HCT116 (cell line): ENCODE measurements at regions not wholly inside any gene's neighbourhood (a gene's known extent, or its start where the extent isn't known, plus 50 kb on each side); places are given as distances from the start of the nearest gene placed in this dataset.

Experiments used
- ATAC-seq: fragments of 200-7000 bp; cut with Tn5 transposase; 2 replicates; pipeline ENCODE4 v1.9.1; 2020; ENCODE audit warnings: mild to moderate bottlenecking, moderate library complexity
- BruUV-seq: library from RNA; stranded (reverse); fragments of 400-500 nt; replicated peaks from 2 replicates; lab custom pipeline; 2021; lab: Mats Ljungman, UMichigan
- CTCF ChIA-PET: fragments of 300-600 bp; sonication (Branson Sonifier 250); formaldehyde crosslinking; loops from one replicate; lab custom pipeline; 2021; ENCODE audit warnings: antibody characterized with exemption; lab: Charles Lee
- POLR2A ChIA-PET: fragments of 300-600, 350-600 bp; sonication (Branson Sonifier 250); formaldehyde crosslinking; loops from one replicate; lab custom pipeline; 2021; ENCODE audit warnings: antibody characterized with exemption; lab: Charles Lee
- RAD21 ChIA-PET, 2 experiments: fragments of 300-600 bp; sonication (Branson Sonifier 250); formaldehyde crosslinking; loops; one replicate each; lab custom pipeline; 2023; ENCODE audit warnings: low total read pairs in 2 of 2; ENCODE audit not compliant: uncharacterized antibody in 2 of 2, unreplicated experiment in 2 of 2, low non-redundant PET in 1 of 2; lab: Charles Lee
- DNase-seq: peaks from one replicate; pipeline ENCODE4 v3.0.0-alpha.2; 2010; ENCODE audit warnings: low read depth, low spot score
- H2AFZ ChIP-seq: fragments of 200-600 bp; shearing (Covaris generic), sonication (generic); 2 replicates; pipeline ENCODE4 v1.6.1; 2017; ENCODE audit warnings: low read depth, mixed run types, mixed read lengths, antibody characterized with exemption, low read length; ENCODE audit not compliant: poor library complexity, severe bottlenecking
- H3K27ac ChIP-seq: 2 replicates; pipeline ENCODE4 v1.5.1; 2012; ENCODE audit warnings: low read depth, low read length
- H3K27me3 ChIP-seq: fragments of 200-600 bp; sonication (generic); 2 replicates; pipeline ENCODE4 v1.6.1; 2016; ENCODE audit warnings: mixed run types, low read length, mixed read lengths; ENCODE audit not compliant: insufficient read depth
- H3K36me3 ChIP-seq, 2 experiments: fragments of 200-500 bp in 1 of 2; fragments of 200-600 bp in 1 of 2; sonication (Bioruptor generic) in 1 of 2; sonication (generic) in 1 of 2; 2 replicates each; pipeline versions ENCODE4 v1.5.1 to v1.6.1; 2014 to 2016; ENCODE audit warnings: low read length in 2 of 2, inconsistent platforms in 1 of 2, mixed read lengths in 1 of 2, mixed run types in 1 of 2; ENCODE audit not compliant: insufficient read depth in 2 of 2, control insufficient read depth in 1 of 2
- H3K4me1 ChIP-seq, 2 experiments: fragments of 200-600 bp in 1 of 2; sonication (generic) in 1 of 2; 2 replicates each; pipeline versions ENCODE4 v1.5.1 to v1.6.1; 2012 to 2017; ENCODE audit warnings: low read length in 2 of 2, inconsistent platforms in 1 of 2, mild to moderate bottlenecking in 1 of 2, mixed read lengths in 1 of 2, mixed run types in 1 of 2, moderate library complexity in 1 of 2; ENCODE audit not compliant: insufficient read depth in 2 of 2, control insufficient read depth in 1 of 2
- H3K4me2 ChIP-seq: fragments of 200-600 bp; sonication (generic); 2 replicates; pipeline ENCODE4 v1.6.1; 2017; ENCODE audit warnings: mixed run types, low read length, mixed read lengths
- H3K4me3 ChIP-seq, 2 experiments: fragments of 200-600 bp in 1 of 2; sonication (generic) in 1 of 2; replicated peaks in 1 of 2; 2 replicates each; pipeline ENCODE4 v1.5.1; 2011 to 2016; ENCODE audit warnings: low read length in 2 of 2, control low read depth in 1 of 2, low read depth in 1 of 2, mild to moderate bottlenecking in 1 of 2, mixed read lengths in 1 of 2, mixed run types in 1 of 2
- H3K79me2 ChIP-seq: fragments of 200-600 bp; sonication (generic); 2 replicates; pipeline ENCODE4 v1.6.1; 2017; ENCODE audit warnings: mild to moderate bottlenecking, mixed run types, low read length, moderate library complexity, mixed read lengths; ENCODE audit not compliant: insufficient read depth
- H3K9ac ChIP-seq: fragments of 200-600 bp; sonication (generic); 2 replicates; pipeline ENCODE4 v1.6.1; 2016; ENCODE audit warnings: low read length, mixed read lengths
- H3K9me2 ChIP-seq: fragments of 200-600 bp; sonication (generic), shearing (Covaris generic); 2 replicates; pipeline ENCODE4 v1.6.1; 2017; ENCODE audit warnings: mixed run types, mild to moderate bottlenecking, moderate library complexity; ENCODE audit not compliant: insufficient read depth
- H3K9me3 ChIP-seq, 2 experiments: fragments of 200-500 bp in 1 of 2; fragments of 200-600 bp in 1 of 2; sonication (Bioruptor generic) in 1 of 2; sonication (generic) in 1 of 2; 2 replicates each; pipeline ENCODE4 v1.6.1; 2014 to 2017; ENCODE audit warnings: low read length in 2 of 2, mixed read lengths in 2 of 2, inconsistent platforms in 1 of 2, low read depth in 1 of 2, mild to moderate bottlenecking in 1 of 2, mixed run types in 1 of 2, moderate library complexity in 1 of 2; ENCODE audit not compliant: control insufficient read depth in 1 of 2, insufficient read depth in 1 of 2
- H4K20me1 ChIP-seq: fragments of 200-600 bp; sonication (generic), shearing (Covaris generic); 2 replicates; pipeline ENCODE4 v1.6.1; 2017; ENCODE audit warnings: mixed run types, mild to moderate bottlenecking, moderate library complexity; ENCODE audit not compliant: insufficient read depth
- CBX3 ChIP-seq: IDR thresholded peaks from 2 replicates; pipeline ENCODE4 v1.6.1; 2012; ENCODE audit warnings: low read depth
- EGR1 ChIP-seq: IDR thresholded peaks from 2 replicates; pipeline ENCODE4 v1.6.1; 2012; ENCODE audit warnings: low read depth
- EZH2phosphoT487 ChIP-seq: fragments of 200-600 bp; IDR thresholded peaks from 2 replicates; pipeline ENCODE4 v1.6.1; 2018; ENCODE audit warnings: antibody characterized with exemption, borderline replicate concordance
- JUND ChIP-seq: IDR thresholded peaks from 2 replicates; pipeline ENCODE4 v1.6.1; 2012
- POLR2A ChIP-seq: IDR thresholded peaks from 2 replicates; pipeline ENCODE4 v1.7.0; 2011; ENCODE audit warnings: borderline replicate concordance; ENCODE audit not compliant: insufficient read depth, insufficient read length; ENCODE audit errors: extremely low read depth
- REST ChIP-seq: IDR thresholded peaks from 2 replicates; pipeline ENCODE4 v1.6.1; 2012; ENCODE audit warnings: low read depth
- SRF ChIP-seq: IDR thresholded peaks from 2 replicates; pipeline ENCODE4 v1.6.1; 2012; ENCODE audit warnings: low read depth
- TCF7L2 ChIP-seq: IDR thresholded peaks from 2 replicates; pipeline ENCODE4 v1.7.0; 2011; ENCODE audit warnings: borderline replicate concordance, inconsistent platforms; ENCODE audit not compliant: insufficient read depth, insufficient read length; ENCODE audit errors: extremely low read depth
- YY1 ChIP-seq: IDR thresholded peaks from 2 replicates; pipeline ENCODE4 v1.6.1; 2011; ENCODE audit warnings: low read length, low read depth, moderate library complexity, mild to moderate bottlenecking; ENCODE audit not compliant: insufficient replicate concordance; ENCODE audit errors: extremely low read depth
- intact Hi-C: fragments of 100-400 bp; cut with micrococcal nuclease; formaldehyde crosslinking; loops from 2 replicates; pipeline ENCODE4 v1.10.0; 2022

- BruUV-seq: no TSS peak
- H3K36me3 ChIP-seq: no peaks in the 10 kb centered on the region
- POLR2A ChIA-PET: no interaction called here
- no peaks in the 10 kb centered on the region for H3K9me2 ChIP-seq
- DNase-seq: no peak
- H3K4me3 ChIP-seq: no peak overlapping the region
- H3K27me3 ChIP-seq: no peaks in the 10 kb centered on the region
- H3K27ac ChIP-seq: no peak overlapping the region
- H3K4me2 ChIP-seq: peak overlapping the region; percentile 59; the same call in 1 of the 2 replicates
- H3K79me2 ChIP-seq: no peaks in the 10 kb centered on the region
- intact Hi-C loops: no loop called here
- H3K4me1 ChIP-seq: peaks cover 18 to 29% of the 10 kb centered on the region in 2 experiments
- no peaks in the 10 kb centered on the region for H4K20me1 ChIP-seq
- TF ChIP-seq EZH2phosphoT487 (no peak), TCF7L2 (no peak), REST (no peak)
- peak overlapping the region; percentile 37 for H2AFZ ChIP-seq
- CTCF ChIA-PET: no interaction called here
- ATAC-seq: no peak
- H3K9me3 ChIP-seq: no peaks in the 10 kb centered on the region
- RAD21 ChIA-PET: no interaction called here
- no peak overlapping the region for H3K9ac ChIP-seq
These were observed 143.0 kb upstream of the PTPN1 start for GRCh38 chr20:50367104-50367674.

DNA sequence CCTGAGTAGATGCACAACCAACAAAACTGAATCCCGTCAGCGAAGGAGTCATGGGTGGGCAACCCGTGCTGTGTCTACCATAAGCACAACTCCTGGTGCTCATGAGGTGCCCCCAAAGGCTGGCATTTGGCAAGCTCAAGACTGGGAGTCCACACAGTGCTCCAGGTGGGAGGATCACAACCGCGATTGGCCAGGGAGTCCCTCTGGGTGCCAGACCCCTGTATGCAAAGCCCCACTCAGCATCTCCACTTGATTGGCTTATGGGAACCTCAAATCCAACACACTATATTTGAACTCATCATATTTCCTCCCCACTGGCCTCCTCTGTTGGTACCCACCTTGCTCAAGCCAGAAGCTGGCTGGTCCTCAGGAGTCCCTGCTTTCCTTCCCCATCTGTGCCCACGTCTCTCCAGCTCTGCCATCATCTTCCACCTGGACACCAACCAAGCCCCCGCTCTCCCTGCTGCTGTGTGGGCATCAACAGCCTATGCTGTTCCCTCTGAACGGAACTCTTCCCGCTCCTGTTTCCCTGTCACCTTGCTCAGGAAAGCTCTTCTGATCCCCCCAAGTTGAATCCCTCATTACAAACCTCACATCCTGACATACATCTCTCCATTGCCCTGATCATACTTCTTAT, 142.3 kb upstream of the PTPN1 start:
- Histone ChIP-seq H3K36me3 (no peaks in the 10 kb centered on the region), H3K4me1 (peaks cover 24 to 36% of the 10 kb centered on the region in 2 experiments), H2AFZ (no peak overlapping the region), H4K20me1 (no peaks in the 10 kb centered on the region), H3K27ac (no peak overlapping the region), H3K9ac (no peak overlapping the region), H3K4me3 (no peak overlapping the region), H3K4me2 (no peak overlapping the region), H3K9me2 (no peaks in the 10 kb centered on the region), H3K27me3 (no peaks in the 10 kb centered on the region), H3K9me3 (no peaks in the 10 kb centered on the region), H3K79me2 (no peaks in the 10 kb centered on the region)
- POLR2A ChIA-PET: no interaction called here
- intact Hi-C loops: no loop called here
- RAD21 ChIA-PET: no interaction called here
- ATAC-seq (no peak), DNase-seq (no peak)
- CTCF ChIA-PET: no interaction called here
- BruUV-seq: no TSS peak
- no peak for TF ChIP-seq REST
- no peak for TF ChIP-seq YY1
- TF ChIP-seq SRF: no peak
- no peak for TF ChIP-seq TCF7L2
- TF ChIP-seq CBX3: no peak
- no peak for TF ChIP-seq EGR1
- TF ChIP-seq JUND: no peak
- TF ChIP-seq EZH2phosphoT487: no peak
- no peak for TF ChIP-seq POLR2A
